ENCODE measurements at regions not wholly inside any gene's neighbourhood (a gene's known extent, or its start where the extent isn't known, plus 50 kb on each side); places are given as distances from the start of the nearest gene placed in this dataset.

- Mint-ChIP-seq H3K36me3 (ENCODE audit: low read depth) (no peaks in the 10 kb centered on the region), H3K4me3 (no peak overlapping the region), H3K9me3 (no peaks in the 10 kb centered on the region), H3K27me3 (ENCODE audit: low read depth) (no peaks in the 10 kb centered on the region), H3K27ac (no peak overlapping the region), H3K4me1 (ENCODE audit: low read depth) (no peaks in the 10 kb centered on the region)
Measured at GRCh38 chr6:119908157-119908556, 558.6 kb upstream of the MAN1A1 start.

- Mint-ChIP-seq H3K36me3 (ENCODE audit: low read depth) (no peaks in the 10 kb centered on the region), H3K9me3 (no peaks in the 10 kb centered on the region), H3K4me1 (ENCODE audit: low read depth) (no peaks in the 10 kb centered on the region), H3K27me3 (ENCODE audit: low read depth) (no peaks in the 10 kb centered on the region), H3K27ac (no peak overlapping the region), H3K4me3 (no peak overlapping the region)
Measured at GRCh38 chr6:119902681-119903080, 553.1 kb upstream of the MAN1A1 start.

DNA sequence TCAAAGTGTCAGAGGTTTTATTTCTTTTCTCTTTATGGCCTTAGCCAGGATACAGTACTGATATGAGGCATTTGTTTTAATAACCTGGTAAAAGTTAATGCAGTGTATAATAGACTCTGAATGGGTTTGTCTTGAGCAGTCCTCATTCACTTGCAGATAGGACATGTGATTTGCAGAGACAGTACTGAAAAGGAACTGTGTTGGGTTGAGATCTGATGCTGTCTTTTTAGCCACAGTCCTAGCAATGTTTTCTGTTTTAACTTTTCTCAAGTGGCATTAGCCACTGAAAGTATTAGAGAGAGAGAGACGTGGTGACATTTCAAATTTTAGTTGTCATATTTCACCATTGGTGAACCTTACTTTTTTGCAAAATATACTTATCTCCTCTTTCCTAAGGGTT lies 547.2 kb upstream of the MAN1A1 start:
- Mint-ChIP-seq H3K9me3 (no peaks in the 10 kb centered on the region), H3K4me3 (no peak overlapping the region), H3K27me3 (ENCODE audit: low read depth) (no peaks in the 10 kb centered on the region), H3K27ac (no peak overlapping the region), H3K36me3 (ENCODE audit: low read depth) (no peaks in the 10 kb centered on the region), H3K4me1 (ENCODE audit: low read depth) (no peaks in the 10 kb centered on the region)

- no peaks in the 10 kb centered on the region for H3K9me3 Mint-ChIP-seq
- H3K27me3 Mint-ChIP-seq (ENCODE audit: low read depth) = no peaks in the 10 kb centered on the region
- H3K4me3 Mint-ChIP-seq = no peak overlapping the region
- H3K36me3 Mint-ChIP-seq (ENCODE audit: low read depth) = no peaks in the 10 kb centered on the region
- H3K4me1 Mint-ChIP-seq (ENCODE audit: low read depth) = no peaks in the 10 kb centered on the region
- no peak overlapping the region for H3K27ac Mint-ChIP-seq
Measured at GRCh38 chr6:119895626-119896025, 546.1 kb upstream of the MAN1A1 start.

- Mint-ChIP-seq H3K4me3 (no peak overlapping the region), H3K27me3 (ENCODE audit: low read depth) (no peaks in the 10 kb centered on the region), H3K27ac (no peak overlapping the region), H3K36me3 (ENCODE audit: low read depth) (no peaks in the 10 kb centered on the region), H3K9me3 (no peaks in the 10 kb centered on the region), H3K4me1 (ENCODE audit: low read depth) (no peaks in the 10 kb centered on the region)
Measured at GRCh38 chr6:119894811-119895210, 545.2 kb upstream of the MAN1A1 start.

- Mint-ChIP-seq H3K27me3 (ENCODE audit: low read depth) (peaks cover 3% of the 10 kb centered on the region), H3K4me3 (no peak overlapping the region), H3K36me3 (ENCODE audit: low read depth) (no peaks in the 10 kb centered on the region), H3K27ac (no peak overlapping the region), H3K9me3 (no peaks in the 10 kb centered on the region), H3K4me1 (ENCODE audit: low read depth) (no peaks in the 10 kb centered on the region)
Measured at GRCh38 chr6:119891644-119892043, 542.1 kb upstream of the MAN1A1 start.

DNA sequence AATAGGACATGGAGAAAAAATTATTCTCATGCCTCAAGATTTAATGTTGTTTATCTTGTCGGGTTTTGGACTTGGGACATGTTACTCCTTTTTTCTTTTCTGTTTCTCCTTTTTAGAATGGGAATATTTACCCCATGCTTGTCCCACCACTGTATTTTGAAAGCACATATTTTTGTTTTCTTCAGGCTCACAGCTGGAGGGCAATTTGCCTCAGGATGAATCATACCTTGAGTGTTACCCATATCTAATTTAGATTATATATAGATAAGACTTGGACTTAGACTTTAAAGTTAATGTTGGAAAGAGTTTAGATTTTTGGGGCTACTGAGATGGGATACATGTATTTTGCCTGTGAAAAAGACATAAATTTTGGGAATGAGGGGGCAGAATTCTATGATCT lies 541.6 kb upstream of the MAN1A1 start:
- H3K9me3 Mint-ChIP-seq = no peaks in the 10 kb centered on the region
- H3K27ac Mint-ChIP-seq = no peak overlapping the region
- H3K4me3 Mint-ChIP-seq = no peak overlapping the region
- H3K36me3 Mint-ChIP-seq (ENCODE audit: low read depth) = no peaks in the 10 kb centered on the region
- H3K4me1 Mint-ChIP-seq (ENCODE audit: low read depth) = no peaks in the 10 kb centered on the region
- H3K27me3 Mint-ChIP-seq (ENCODE audit: low read depth) = peaks cover 4% of the 10 kb centered on the region

- H3K27ac Mint-ChIP-seq = no peak overlapping the region
- H3K4me3 Mint-ChIP-seq = no peak overlapping the region
- peaks cover 4% of the 10 kb centered on the region for H3K27me3 Mint-ChIP-seq (ENCODE audit: low read depth)
- H3K4me1 Mint-ChIP-seq (ENCODE audit: low read depth) = no peaks in the 10 kb centered on the region
- no peaks in the 10 kb centered on the region for H3K9me3 Mint-ChIP-seq
- no peaks in the 10 kb centered on the region for H3K36me3 Mint-ChIP-seq (ENCODE audit: low read depth)
Measured at GRCh38 chr6:119890470-119890869, 540.9 kb upstream of the MAN1A1 start.

- Mint-ChIP-seq H3K4me1 (ENCODE audit: low read depth) (no peaks in the 10 kb centered on the region), H3K4me3 (no peak overlapping the region), H3K27ac (no peak overlapping the region), H3K36me3 (ENCODE audit: low read depth) (no peaks in the 10 kb centered on the region), H3K27me3 (ENCODE audit: low read depth) (peaks cover 7% of the 10 kb centered on the region), H3K9me3 (no peaks in the 10 kb centered on the region)
Measured at GRCh38 chr6:119887666-119888065, 538.1 kb upstream of the MAN1A1 start.

DNA sequence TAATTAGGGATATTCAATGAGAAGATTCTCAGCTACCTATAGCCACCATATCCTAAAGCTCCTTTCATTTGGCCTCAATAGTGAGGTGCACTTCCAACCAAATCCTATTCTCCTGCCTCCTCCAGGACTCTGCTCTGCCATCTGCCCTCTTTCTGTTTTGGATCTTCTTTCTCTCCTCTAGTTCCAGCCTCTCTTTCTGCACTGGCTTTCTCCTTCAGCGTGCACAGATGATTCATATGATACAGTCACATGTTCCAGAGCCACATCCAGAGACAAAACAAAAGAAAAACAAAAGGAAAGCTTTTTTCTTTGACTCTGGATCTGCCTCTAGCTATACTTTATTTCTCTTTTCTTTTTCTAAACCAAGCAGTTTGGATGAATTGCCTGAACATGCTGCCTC lies 531.9 kb upstream of the MAN1A1 start:
- Mint-ChIP-seq H3K36me3 (ENCODE audit: low read depth) (no peaks in the 10 kb centered on the region), H3K27ac (no peak overlapping the region), H3K4me1 (ENCODE audit: low read depth) (no peaks in the 10 kb centered on the region), H3K27me3 (ENCODE audit: low read depth) (peaks cover 3% of the 10 kb centered on the region), H3K9me3 (no peaks in the 10 kb centered on the region), H3K4me3 (no peak overlapping the region)

- Mint-ChIP-seq H3K36me3 (ENCODE audit: low read depth) (no peaks in the 10 kb centered on the region), H3K4me3 (no peak overlapping the region), H3K9me3 (no peaks in the 10 kb centered on the region), H3K27ac (no peak overlapping the region), H3K27me3 (ENCODE audit: low read depth) (peaks cover 3% of the 10 kb centered on the region), H3K4me1 (ENCODE audit: low read depth) (no peaks in the 10 kb centered on the region)
Measured at GRCh38 chr6:119880840-119881239, 531.3 kb upstream of the MAN1A1 start.

- Mint-ChIP-seq H3K27me3 (ENCODE audit: low read depth) (peaks cover 3% of the 10 kb centered on the region), H3K36me3 (ENCODE audit: low read depth) (no peaks in the 10 kb centered on the region), H3K4me3 (no peak overlapping the region), H3K9me3 (no peaks in the 10 kb centered on the region), H3K4me1 (ENCODE audit: low read depth) (no peaks in the 10 kb centered on the region), H3K27ac (no peak overlapping the region)
Measured at GRCh38 chr6:119879731-119880130, 530.2 kb upstream of the MAN1A1 start.

DNA sequence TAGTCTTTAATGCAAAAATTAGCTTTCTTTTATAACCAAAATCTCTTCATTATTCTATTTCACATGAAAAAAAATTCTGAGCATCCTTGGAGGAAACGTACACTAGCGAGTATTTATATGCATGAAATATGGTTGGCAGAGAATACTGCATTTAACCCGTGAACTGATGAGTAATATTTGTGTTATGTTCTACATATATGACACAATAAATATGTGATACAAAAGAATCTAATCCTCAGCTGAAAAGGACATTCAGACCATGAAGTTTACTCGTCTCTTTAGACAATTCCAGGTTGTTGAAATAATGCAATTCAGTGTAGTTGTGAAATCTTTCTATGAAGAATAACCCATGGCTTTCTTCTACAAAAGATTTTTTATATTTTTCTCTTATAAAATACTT lies 524.8 kb upstream of the MAN1A1 start:
- Mint-ChIP-seq H3K9me3 (no peaks in the 10 kb centered on the region), H3K27ac (no peak overlapping the region), H3K4me3 (no peak overlapping the region), H3K36me3 (ENCODE audit: low read depth) (no peaks in the 10 kb centered on the region), H3K4me1 (ENCODE audit: low read depth) (no peaks in the 10 kb centered on the region), H3K27me3 (ENCODE audit: low read depth) (no peaks in the 10 kb centered on the region)

GRCh38 chr6:119873107-119873506 lies 523.5 kb upstream of the MAN1A1 start:
- Mint-ChIP-seq H3K36me3 (ENCODE audit: low read depth) (no peaks in the 10 kb centered on the region), H3K4me3 (no peak overlapping the region), H3K27ac (no peak overlapping the region), H3K4me1 (ENCODE audit: low read depth) (no peaks in the 10 kb centered on the region), H3K9me3 (no peaks in the 10 kb centered on the region), H3K27me3 (ENCODE audit: low read depth) (no peaks in the 10 kb centered on the region)

GRCh38 chr6:119871520-119871919 lies 522.0 kb upstream of the MAN1A1 start:
- H3K9me3 Mint-ChIP-seq = no peaks in the 10 kb centered on the region
- no peak overlapping the region for H3K4me3 Mint-ChIP-seq
- H3K4me1 Mint-ChIP-seq (ENCODE audit: low read depth) = no peaks in the 10 kb centered on the region
- no peaks in the 10 kb centered on the region for H3K27me3 Mint-ChIP-seq (ENCODE audit: low read depth)
- H3K36me3 Mint-ChIP-seq (ENCODE audit: low read depth) = no peaks in the 10 kb centered on the region
- H3K27ac Mint-ChIP-seq = no peak overlapping the region

All from T-helper 1 cell treated with Interleukin-12 subunit alpha and Interleukin-12 subunit beta and Interleukin-4 antibody, amounts not matched to agents 30 μg/mL and 1 μg/mL, for 36 hours (primary cell).